Gastroesophageal sphincter (tissue), 4 donors: ENCODE measurements at regions not wholly inside any gene's neighbourhood (a gene's known extent, or its start where the extent isn't known, plus 50 kb on each side); places are given as distances from the start of the nearest gene placed in this dataset.
"Not testable (repeated sequence)": the region's sequence is repeated elsewhere in the genome, so short reads cannot be mapped to it uniquely, and the experiment has no call there.

ENCODE experiments used
- ATAC-seq: fragments of 150-250 bp; one replicate; pipeline ENCODE4 v1.9.1; 2016; ENCODE audit warnings: mild to moderate bottlenecking, moderate library complexity
- H3K27ac ChIP-seq, 4 donors: fragments of 200-600 bp; sonication (generic) in 3 of 4; 1 replicate in 3 of 4; 2 replicates in 1 of 4; pipeline ENCODE4 v1.5.1; 2016 to 2019
- H3K27me3 ChIP-seq: fragments of 200-600 bp; sonication (generic); one replicate; pipeline ENCODE4 v1.5.1; 2019
- H3K36me3 ChIP-seq, 2 donors: fragments of 200-600 bp; sonication (generic); one replicate each; pipeline ENCODE4 v1.5.1; 2019; ENCODE audit warnings: control low read depth in 1 of 2
- H3K4me1 ChIP-seq, 3 donors: fragments of 200-600 bp; sonication (generic); 1 replicate in 2 of 3; 2 replicates in 1 of 3; pipeline ENCODE4 v1.5.1; 2016 to 2019; ENCODE audit warnings: control low read depth in 2 of 3
- H3K4me3 ChIP-seq, 2 donors: fragments of 200-600 bp; sonication (generic); one replicate each; pipeline ENCODE4 v1.5.1; 2019; ENCODE audit warnings: mild to moderate bottlenecking in 1 of 2, moderate library complexity in 1 of 2
- H3K9me3 ChIP-seq, 3 donors: fragments of 200-600 bp; sonication (generic); one replicate each; pipeline ENCODE4 v1.5.1; 2017 to 2019; ENCODE audit warnings: control low read depth in 2 of 3
- CTCF ChIP-seq, 4 experiments: fragments of 200-600 bp in 2 of 4; fragments of 450-650 bp in 2 of 4; sonication (generic) in 1 of 4; IDR thresholded peaks; one replicate each; pipeline ENCODE4 v1.5.1; 2017 to 2019; ENCODE audit warnings: antibody characterized with exemption in 4 of 4, mild to moderate bottlenecking in 2 of 4, moderate library complexity in 2 of 4
- EP300 ChIP-seq: sonication (generic); formaldehyde crosslinking; IDR thresholded peaks from one replicate; pipeline ENCODE4 v1.6.1; 2017; ENCODE audit warnings: antibody characterized with exemption, mild to moderate bottlenecking
- POLR2A ChIP-seq, 2 donors: fragments of 450-650 bp; IDR thresholded peaks; one replicate each; pipeline ENCODE4 v1.6.1; 2017; ENCODE audit warnings: antibody characterized with exemption in 2 of 2, mild to moderate bottlenecking in 2 of 2, moderate library complexity in 1 of 2
- POLR2AphosphoS5 ChIP-seq: sonication (generic); formaldehyde crosslinking; IDR thresholded peaks from one replicate; pipeline ENCODE4 v1.6.1; 2017; ENCODE audit warnings: antibody characterized with exemption
- WGBS, 2 donors: methylation state at CpG; one replicate each; pipeline ENCODE4 v1.1.5; 2018; ENCODE audit warnings: low coverage in 1 of 2; 5-methylcytosine and 5-hydroxymethylcytosine counted together

- TF ChIP-seq CTCF (IDR thresholded peaks at IDR 0.05) (no peak), EP300 (no peak), POLR2A (IDR thresholded peaks at IDR 0.05) (no peak), POLR2AphosphoS5 (no peak)
- Histone ChIP-seq H3K36me3 (no peaks in the 10 kb centered on the region), H3K9me3 (no peaks in the 10 kb centered on the region), H3K4me1 (peaks cover 0 to 8% (median 0%) of the 10 kb centered on the region in 3 donors), H3K27ac (no peak overlapping the region), H3K4me3 (no peak overlapping the region), H3K27me3 (peaks cover 9% of the 10 kb centered on the region)
- WGBS, 2 donors, result 74 to 83% methylated on average over 2 to 9 of the region's 14 CpGs
- no peak for ATAC-seq
Measured at GRCh38 chr7:155234950-155235789, 62.5 kb upstream of the INSIG1 start.

- WGBS, 2 donors, result 40 to 89% methylated on average over 1 to 7 of the region's 10 CpGs
- ATAC-seq, result no peak
- no peak overlapping the region for H3K27ac ChIP-seq
Measured at GRCh38 chr7:155236386-155236785, 61.3 kb upstream of the INSIG1 start.

GRCh38 chr7:155237297-155237696 lies 60.4 kb upstream of the INSIG1 start:
- no peak for TF ChIP-seq POLR2AphosphoS5
- no peak for ATAC-seq
- Histone ChIP-seq H3K27ac (no peak overlapping the region), H3K9me3 (no peaks in the 10 kb centered on the region), H3K27me3 (peaks cover 9% of the 10 kb centered on the region), H3K4me3 (no peak overlapping the region), H3K4me1 (peaks cover 0 to 8% (median 0%) of the 10 kb centered on the region in 3 donors), H3K36me3 (no peaks in the 10 kb centered on the region)
- WGBS, 2 donors, result 77 to 92% methylated on average over 2 to 3 of the region's 6 CpGs

More at GRCh38 chr7:155236386-155236785, 61.3 kb upstream of the INSIG1 start:
- Histone ChIP-seq H3K36me3 (no peaks in the 10 kb centered on the region), H3K4me3 (no peak overlapping the region), H3K4me1 (peaks cover 0 to 8% (median 0%) of the 10 kb centered on the region in 3 donors), H3K27me3 (peaks cover 9% of the 10 kb centered on the region), H3K9me3 (no peaks in the 10 kb centered on the region)
- TF ChIP-seq CTCF (IDR thresholded peaks at IDR 0.05) (no peak), POLR2A (IDR thresholded peaks at IDR 0.05) (no peak), EP300 (no peak), POLR2AphosphoS5 (no peak)

GRCh38 chr7:155237730-155238129 lies 59.9 kb upstream of the INSIG1 start:
- Histone ChIP-seq H3K27ac (no peak overlapping the region), H3K27me3 (peaks cover 9% of the 10 kb centered on the region), H3K4me1 (peaks cover 0 to 8% (median 0%) of the 10 kb centered on the region in 3 donors), H3K36me3 (no peaks in the 10 kb centered on the region), H3K9me3 (no peaks in the 10 kb centered on the region), H3K4me3 (no peak overlapping the region)
- no CpG with 5 or more reads among the region's 5 CpGs for WGBS, 2 donors
- TF ChIP-seq POLR2AphosphoS5 (no peak), POLR2A (IDR thresholded peaks at IDR 0.05) (no peak), EP300 (no peak), CTCF (IDR thresholded peaks at IDR 0.05) (no peak)
- ATAC-seq, result no peak

GRCh38 chr7:155239431-155240087 lies 58.1 kb upstream of the INSIG1 start:
- WGBS, 2 donors, result 66 to 72% methylated on average over 10 to 11 of the region's 14 CpGs
- H3K27ac ChIP-seq, H3K4me3 ChIP-seq, H3K9me3 ChIP-seq, H3K4me1 ChIP-seq, ATAC-seq, H3K36me3 ChIP-seq: not testable (repeated sequence)
- H3K27me3 ChIP-seq, result peaks cover 17% of the 10 kb centered on the region

GRCh38 chr7:155244675-155245074 lies 53.0 kb upstream of the INSIG1 start:
- TF ChIP-seq POLR2AphosphoS5, result no peak
- TF ChIP-seq CTCF (IDR thresholded peaks at IDR 0.05), result no peak
- TF ChIP-seq POLR2A (IDR thresholded peaks at IDR 0.05), result no peak
- TF ChIP-seq EP300, result no peak
- no peak overlapping the region for H3K27ac ChIP-seq
- no peaks in the 10 kb centered on the region for H3K9me3 ChIP-seq
- H3K27me3 ChIP-seq, result peaks cover 15% of the 10 kb centered on the region
- H3K4me1 ChIP-seq, result no peaks in the 10 kb centered on the region
- WGBS, 2 donors, result 92 to 100% methylated on average over 5 of the region's 5 CpGs
- no peak overlapping the region for H3K4me3 ChIP-seq
- ATAC-seq, result no peak
- H3K36me3 ChIP-seq, result no peaks in the 10 kb centered on the region
